HG03469 (cell line): ENCODE measurements at regions not wholly inside any gene's neighbourhood (a gene's known extent, or its start where the extent isn't known, plus 50 kb on each side); places are given as distances from the start of the nearest gene placed in this dataset.

ENCODE experiments used
- ATAC-seq: cut with Tn5 transposase; IDR thresholded peaks from one replicate; pipeline ENCODE4 v1.9.1; 2021; ENCODE audit warnings: mild to moderate bottlenecking, moderate library complexity, moderate number of reproducible peaks; ENCODE audit not compliant: unreplicated experiment

- no peak for ATAC-seq
These were observed 62.0 kb upstream of the PDE7B start for GRCh38 chr6:135789375-135790050.

- ATAC-seq = no peak
These were observed 60.1 kb upstream of the PDE7B start for GRCh38 chr6:135791441-135791840.

GRCh38 chr6:135796643-135797305 is 54.7 kb upstream of the PDE7B start:
- no peak for ATAC-seq

GRCh38 chr6:135797361-135797760 is 54.1 kb upstream of the PDE7B start:
- ATAC-seq = no peak

- no peak for ATAC-seq
These were observed 52.6 kb upstream of the PDE7B start for GRCh38 chr6:135798751-135799515.
